Vagina (tissue), 2 donors: ENCODE measurements at regions not wholly inside any gene's neighbourhood (a gene's known extent, or its start where the extent isn't known, plus 50 kb on each side); places are given as distances from the start of the nearest gene placed in this dataset.

ENCODE experiments used
- DNase-seq, 2 donors: peaks; one replicate each; pipeline ENCODE4 v3.0.0-alpha.2; 2017; ENCODE audit errors: extremely low spot score in 2 of 2
- H3K27ac ChIP-seq: fragments of 200-600 bp; sonication (generic); one replicate; pipeline ENCODE4 v1.5.1; 2019
- H3K27me3 ChIP-seq: fragments of 200-600 bp; sonication (generic); one replicate; pipeline ENCODE4 v1.5.1; 2019
- H3K36me3 ChIP-seq, 2 donors: fragments of 200-600 bp; sonication (generic); one replicate each; pipeline ENCODE4 v1.5.1; 2017 to 2019
- H3K4me1 ChIP-seq: fragments of 200-600 bp; sonication (generic); one replicate; pipeline ENCODE4 v1.5.1; 2019
- H3K4me3 ChIP-seq, 2 donors: fragments of 200-600 bp; sonication (generic); 1 replicate in 1 of 2; 2 replicates in 1 of 2; pipeline ENCODE4 v1.5.1; 2016 to 2019
- H3K9me3 ChIP-seq: fragments of 200-600 bp; sonication (generic); one replicate; pipeline ENCODE4 v1.5.1; 2019
- POLR2A ChIP-seq, 2 donors: fragments of 450-650 bp; IDR thresholded peaks; one replicate each; pipeline ENCODE4 v1.6.1; 2017; ENCODE audit warnings: antibody characterized with exemption in 2 of 2, mild to moderate bottlenecking in 2 of 2, moderate library complexity in 2 of 2
- POLR2AphosphoS5 ChIP-seq, 2 donors: sonication (generic); formaldehyde crosslinking; IDR thresholded peaks; one replicate each; pipeline ENCODE4 v1.9.0; 2017; ENCODE audit warnings: antibody characterized with exemption in 2 of 2, mild to moderate bottlenecking in 2 of 2, low read depth in 1 of 2; ENCODE audit not compliant: insufficient read depth in 1 of 2
- intact Hi-C: fragments of 100-400 bp; cut with DNase I; formaldehyde crosslinking; loops from one replicate; pipeline ENCODE4 v1.15.1; 2023
- TF ChIP-seq, protein P1 (sequence below), 3 experiments: fragments of 450-650 bp in 2 of 3; fragments of 200-600 bp in 1 of 3; sonication (generic) in 1 of 3; IDR thresholded peaks; one replicate each; pipeline ENCODE4 v1.5.1; 2017 to 2019; ENCODE audit warnings: antibody characterized with exemption in 3 of 3, mild to moderate bottlenecking in 2 of 3, moderate library complexity in 2 of 3

DNA sequence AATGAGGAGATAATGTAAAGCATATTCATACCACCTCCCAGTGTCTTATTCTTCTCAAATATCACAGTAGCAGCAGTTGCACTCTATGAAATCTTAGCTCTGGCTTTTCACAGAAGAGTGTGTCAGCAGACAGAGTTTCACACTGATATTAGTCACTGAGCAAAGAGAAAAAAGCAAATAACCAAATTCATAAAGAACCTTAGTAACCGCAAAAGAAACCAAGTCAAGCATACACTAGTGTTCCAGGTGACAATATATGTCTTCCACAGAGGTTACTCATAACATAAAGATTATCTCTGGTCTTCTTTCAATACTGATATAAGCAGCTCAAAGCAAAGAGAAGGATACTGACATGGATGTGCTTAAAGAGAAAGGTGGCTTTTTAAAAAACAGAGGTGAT, 181.7 kb upstream of the EDNRA start:
- Histone ChIP-seq H3K9me3 (no peaks in the 10 kb centered on the region), H3K4me1 (no peaks in the 10 kb centered on the region), H3K36me3 (no peaks in the 10 kb centered on the region), H3K27ac (no peak overlapping the region), H3K27me3 (no peaks in the 10 kb centered on the region), H3K4me3 (no peak overlapping the region)
- no peak for DNase-seq
- TF ChIP-seq POLR2A (IDR thresholded peaks at IDR 0.05): no peak
- TF ChIP-seq POLR2AphosphoS5 (IDR thresholded peaks at IDR 0.05; ENCODE audit: insufficient read depth in 1 of 2, low read depth in 1 of 2): no peak
- TF ChIP-seq, protein P1, sequence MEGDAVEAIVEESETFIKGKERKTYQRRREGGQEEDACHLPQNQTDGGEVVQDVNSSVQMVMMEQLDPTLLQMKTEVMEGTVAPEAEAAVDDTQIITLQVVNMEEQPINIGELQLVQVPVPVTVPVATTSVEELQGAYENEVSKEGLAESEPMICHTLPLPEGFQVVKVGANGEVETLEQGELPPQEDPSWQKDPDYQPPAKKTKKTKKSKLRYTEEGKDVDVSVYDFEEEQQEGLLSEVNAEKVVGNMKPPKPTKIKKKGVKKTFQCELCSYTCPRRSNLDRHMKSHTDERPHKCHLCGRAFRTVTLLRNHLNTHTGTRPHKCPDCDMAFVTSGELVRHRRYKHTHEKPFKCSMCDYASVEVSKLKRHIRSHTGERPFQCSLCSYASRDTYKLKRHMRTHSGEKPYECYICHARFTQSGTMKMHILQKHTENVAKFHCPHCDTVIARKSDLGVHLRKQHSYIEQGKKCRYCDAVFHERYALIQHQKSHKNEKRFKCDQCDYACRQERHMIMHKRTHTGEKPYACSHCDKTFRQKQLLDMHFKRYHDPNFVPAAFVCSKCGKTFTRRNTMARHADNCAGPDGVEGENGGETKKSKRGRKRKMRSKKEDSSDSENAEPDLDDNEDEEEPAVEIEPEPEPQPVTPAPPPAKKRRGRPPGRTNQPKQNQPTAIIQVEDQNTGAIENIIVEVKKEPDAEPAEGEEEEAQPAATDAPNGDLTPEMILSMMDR (IDR thresholded peaks at IDR 0.05): no peak
- intact Hi-C loops: no loop called here

DNA sequence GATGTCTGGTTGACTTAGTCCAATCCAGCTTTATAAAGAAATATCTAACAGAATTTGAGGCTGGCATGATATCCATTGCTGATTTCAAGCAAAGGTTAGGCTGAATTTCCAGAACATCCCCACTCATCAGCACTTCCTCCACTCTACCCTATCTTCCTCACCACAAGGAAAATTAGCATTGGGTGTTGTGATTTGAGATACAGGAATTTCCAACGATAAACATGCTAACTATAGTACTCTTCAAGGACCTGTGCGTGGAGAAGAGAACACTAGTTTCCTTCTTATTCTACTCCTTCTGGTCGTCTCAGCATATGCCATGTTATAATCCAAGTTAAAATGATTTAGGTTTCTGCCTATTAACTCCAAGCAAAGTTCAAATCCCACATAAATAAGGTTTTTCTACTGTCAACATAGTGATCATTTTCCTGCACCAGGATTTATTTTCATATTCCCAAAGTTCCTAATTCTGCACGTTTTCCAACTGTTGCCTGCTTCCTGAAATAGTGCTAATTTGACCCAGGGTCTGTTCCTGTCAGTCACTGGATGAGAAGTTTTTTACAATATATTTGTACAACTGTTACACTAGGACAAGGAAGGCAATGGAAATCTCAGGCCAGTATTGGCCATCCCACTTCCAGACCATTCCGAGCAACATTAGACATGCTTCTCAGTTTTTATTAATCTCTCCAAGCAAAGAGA, 177.6 kb upstream of the EDNRA start:
- Histone ChIP-seq H3K4me1 (no peaks in the 10 kb centered on the region), H3K27me3 (no peaks in the 10 kb centered on the region), H3K9me3 (no peaks in the 10 kb centered on the region), H3K27ac (no peak overlapping the region), H3K4me3 (no peak overlapping the region), H3K36me3 (no peaks in the 10 kb centered on the region)
- intact Hi-C loops: no loop called here
- DNase-seq: no peak
- TF ChIP-seq, protein P1 (IDR thresholded peaks at IDR 0.05): no peak
- TF ChIP-seq POLR2A (IDR thresholded peaks at IDR 0.05) (no peak), POLR2AphosphoS5 (IDR thresholded peaks at IDR 0.05; ENCODE audit: insufficient read depth in 1 of 2, low read depth in 1 of 2) (no peak)

DNA sequence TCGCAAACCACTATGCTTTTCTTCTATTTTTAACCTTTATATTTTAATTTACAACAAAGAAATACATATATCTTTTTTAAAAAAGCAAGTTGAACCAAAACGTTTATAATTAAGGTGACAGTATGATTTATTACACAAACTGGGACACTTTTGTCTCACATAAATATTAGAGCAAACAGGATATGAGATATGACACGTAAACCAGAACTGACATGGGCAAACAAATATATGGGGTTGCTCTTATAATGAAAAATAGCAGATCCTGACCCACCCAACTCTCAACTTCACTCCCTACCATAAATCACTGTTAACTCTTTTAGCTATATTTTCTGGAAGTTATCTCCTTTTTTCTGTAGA, 177.0 kb upstream of the EDNRA start:
- Histone ChIP-seq H3K36me3 (no peaks in the 10 kb centered on the region), H3K4me3 (no peak overlapping the region), H3K27ac (no peak overlapping the region), H3K9me3 (no peaks in the 10 kb centered on the region), H3K27me3 (no peaks in the 10 kb centered on the region), H3K4me1 (no peaks in the 10 kb centered on the region)
- no peak for DNase-seq
- intact Hi-C loops: no loop called here
- TF ChIP-seq POLR2AphosphoS5 (IDR thresholded peaks at IDR 0.05; ENCODE audit: insufficient read depth in 1 of 2, low read depth in 1 of 2) (no peak), POLR2A (IDR thresholded peaks at IDR 0.05) (no peak)
- TF ChIP-seq, protein P1 (IDR thresholded peaks at IDR 0.05): no peak

DNA sequence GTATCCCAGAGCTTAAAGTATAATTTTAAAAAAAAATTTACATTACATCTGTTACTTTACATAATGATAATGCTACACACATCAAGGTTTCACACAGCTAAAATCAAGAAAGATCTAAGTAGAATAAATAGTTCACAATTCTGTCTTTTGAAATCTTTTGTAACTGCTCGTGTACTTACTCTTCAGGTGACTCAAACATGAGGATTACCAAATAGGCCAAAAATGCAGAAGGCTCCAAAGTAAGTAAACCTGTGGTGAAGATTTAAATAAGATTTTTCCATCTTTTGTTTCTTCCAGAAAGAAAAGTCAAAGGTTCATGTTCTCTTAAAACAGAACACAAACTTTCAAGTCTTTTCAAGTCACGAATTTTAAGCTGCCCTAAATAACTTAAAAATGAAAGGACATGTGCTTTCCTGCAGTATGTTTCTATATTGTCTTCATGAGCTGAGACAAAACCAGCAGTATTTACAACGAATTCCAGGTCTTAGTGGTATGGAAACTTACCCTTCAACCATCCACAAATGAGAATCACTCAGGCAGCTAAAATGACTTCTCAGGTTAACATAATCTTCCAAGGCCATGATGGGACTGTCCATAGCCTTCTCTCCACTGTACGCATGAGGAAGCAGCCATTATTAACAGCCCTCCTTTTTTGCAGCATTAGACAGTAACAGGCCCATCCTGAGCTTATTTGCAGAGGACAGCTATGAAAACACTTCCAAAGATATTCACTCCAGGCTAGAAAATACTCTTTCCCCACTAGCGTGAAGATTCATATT, 172.8 kb upstream of the EDNRA start:
- DNase-seq: no peak
- Histone ChIP-seq H3K4me3 (no peak overlapping the region), H3K27ac (no peak overlapping the region), H3K9me3 (no peaks in the 10 kb centered on the region), H3K36me3 (no peaks in the 10 kb centered on the region), H3K4me1 (peaks cover 16% of the 10 kb centered on the region), H3K27me3 (no peaks in the 10 kb centered on the region)
- no peak for TF ChIP-seq POLR2AphosphoS5 (IDR thresholded peaks at IDR 0.05; ENCODE audit: insufficient read depth in 1 of 2, low read depth in 1 of 2)
- TF ChIP-seq, protein P1 (IDR thresholded peaks at IDR 0.05): no peak
- TF ChIP-seq POLR2A (IDR thresholded peaks at IDR 0.05): no peak
- intact Hi-C loops: no loop called here

DNA sequence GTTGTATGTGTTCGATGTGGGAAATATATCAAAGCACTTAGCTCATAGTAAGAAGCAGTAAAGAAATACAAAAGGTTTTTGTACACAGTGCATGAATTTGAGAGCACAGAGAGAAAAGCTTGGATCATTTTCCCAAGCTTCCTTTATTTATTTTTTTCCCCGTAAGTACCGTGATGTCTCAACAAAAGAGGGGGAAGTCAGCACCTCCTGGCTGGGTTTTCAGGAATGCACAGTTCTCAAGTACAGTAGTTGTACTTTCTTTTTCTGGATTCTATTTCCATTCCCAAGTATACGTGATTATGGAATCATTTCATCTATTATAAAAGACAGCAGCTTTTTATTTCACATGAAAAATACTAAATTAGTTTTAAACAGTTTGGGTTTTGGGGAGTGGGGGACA, 171.5 kb upstream of the EDNRA start:
- DNase-seq: no peak
- Histone ChIP-seq H3K9me3 (no peaks in the 10 kb centered on the region), H3K27ac (no peak overlapping the region), H3K36me3 (no peaks in the 10 kb centered on the region), H3K4me3 (no peak overlapping the region), H3K4me1 (peaks cover 19% of the 10 kb centered on the region), H3K27me3 (no peaks in the 10 kb centered on the region)
- TF ChIP-seq, protein P1 (IDR thresholded peaks at IDR 0.05): no peak
- no peak for TF ChIP-seq POLR2A (IDR thresholded peaks at IDR 0.05)
- TF ChIP-seq POLR2AphosphoS5 (IDR thresholded peaks at IDR 0.05; ENCODE audit: insufficient read depth in 1 of 2, low read depth in 1 of 2): no peak
- intact Hi-C loops: no loop called here
